ENCODE measurements at regions not wholly inside any gene's neighbourhood (a gene's known extent, or its start where the extent isn't known, plus 50 kb on each side); places are given as distances from the start of the nearest gene placed in this dataset.

- TF ChIP-seq CTCF (IDR thresholded peaks at IDR 0.05; ENCODE audit: insufficient read depth, low read length, poor library complexity, severe bottlenecking) = no peak
- no peak for TF ChIP-seq EZH2phosphoT487 (conservative IDR thresholded peaks at IDR 0.05; ENCODE audit: low read length)
Measured at GRCh38 chr14:37834275-37834674, 238.8 kb downstream of the TTC6 start.
